Ishikawa (cell line): ENCODE measurements at regions not wholly inside any gene's neighbourhood (a gene's known extent, or its start where the extent isn't known, plus 50 kb on each side); places are given as distances from the start of the nearest gene placed in this dataset.

Experiments used
- CREB1 ChIP-seq: IDR thresholded peaks from 2 replicates; pipeline ENCODE4 v1.6.1; 2012; ENCODE audit warnings: low read depth
- EGR1 ChIP-seq: IDR thresholded peaks from 2 replicates; pipeline ENCODE4 v1.6.1; 2012
- EP300 ChIP-seq: IDR thresholded peaks from 2 replicates; pipeline ENCODE4 v1.6.1; 2012; ENCODE audit warnings: borderline replicate concordance
- FOXM1 ChIP-seq: IDR thresholded peaks from 2 replicates; pipeline ENCODE4 v1.6.1; 2012; ENCODE audit warnings: low read depth, borderline replicate concordance
- NFIC ChIP-seq: IDR thresholded peaks from 2 replicates; pipeline ENCODE4 v1.6.1; 2012
- RAD21 ChIP-seq: IDR thresholded peaks from 2 replicates; pipeline ENCODE4 v1.6.1; 2012; ENCODE audit warnings: low read depth
- REST ChIP-seq: IDR thresholded peaks from 2 replicates; pipeline ENCODE4 v1.6.1; 2012; ENCODE audit warnings: low read depth, mild to moderate bottlenecking
- TAF1 ChIP-seq: IDR thresholded peaks from 2 replicates; pipeline ENCODE4 v1.6.1; 2012; ENCODE audit warnings: low read depth, mild to moderate bottlenecking
- TCF12 ChIP-seq: IDR thresholded peaks from 2 replicates; pipeline ENCODE4 v1.6.1; 2012; ENCODE audit warnings: low read depth
- USF1 ChIP-seq: IDR thresholded peaks from 2 replicates; pipeline ENCODE4 v1.6.1; 2012
- YY1 ChIP-seq: IDR thresholded peaks from 2 replicates; pipeline ENCODE4 v1.6.1; 2012; ENCODE audit warnings: low read depth
- ZBTB7A ChIP-seq: IDR thresholded peaks from 2 replicates; pipeline ENCODE4 v1.6.1; 2012; ENCODE audit warnings: low read depth

GRCh38 chr2:186303091-186303490 lies 183.0 kb upstream of the ZC3H15 start:
- no peak for TF ChIP-seq TAF1
- no peak for TF ChIP-seq RAD21
- TF ChIP-seq CREB1 = no peak
- no peak for TF ChIP-seq YY1
- TF ChIP-seq USF1 = no peak
- no peak for TF ChIP-seq EGR1
- no peak for TF ChIP-seq EP300
- TF ChIP-seq NFIC = no peak
- no peak for TF ChIP-seq ZBTB7A
- no peak for TF ChIP-seq TCF12
- no peak for TF ChIP-seq REST
- TF ChIP-seq FOXM1 = no peak
